Thyroid gland (tissue), 4 donors: ENCODE measurements at regions not wholly inside any gene's neighbourhood (a gene's known extent, or its start where the extent isn't known, plus 50 kb on each side); places are given as distances from the start of the nearest gene placed in this dataset.
"Not testable (repeated sequence)": the region's sequence is repeated elsewhere in the genome, so short reads cannot be mapped to it uniquely, and the experiment has no call there.

ENCODE experiments used
- DNase-seq, 2 donors: peaks; one replicate each; pipeline ENCODE4 v3.0.0-alpha.2; 2019
- H3K27ac ChIP-seq, 3 donors: fragments of 200-600 bp; sonication (generic); 1 replicate in 2 of 3; 2 replicates in 1 of 3; pipeline ENCODE4 v1.5.1; 2016 to 2019; ENCODE audit warnings: mild to moderate bottlenecking in 1 of 3, moderate library complexity in 1 of 3
- H3K27me3 ChIP-seq: fragments of 200-600 bp; sonication (generic); one replicate; pipeline ENCODE4 v1.5.1; 2019
- H3K36me3 ChIP-seq, 2 donors: fragments of 200-600 bp; sonication (generic); one replicate each; pipeline ENCODE4 v1.5.1; 2016 to 2019
- H3K4me1 ChIP-seq, 2 donors: fragments of 200-600 bp; sonication (generic); one replicate each; pipeline ENCODE4 v1.5.1; 2017 to 2019
- H3K4me3 ChIP-seq, 3 donors: fragments of 200-600 bp; sonication (generic); replicated peaks in 1 of 3; 1 replicate in 2 of 3; 2 replicates in 1 of 3; pipeline ENCODE4 v1.5.1; 2016; ENCODE audit warnings: mild to moderate bottlenecking in 1 of 3
- H3K9me3 ChIP-seq: fragments of 200-600 bp; sonication (generic); one replicate; pipeline ENCODE4 v1.5.1; 2017
- POLR2A ChIP-seq, 2 donors: fragments of 450-650 bp; IDR thresholded peaks; one replicate each; pipeline ENCODE4 v1.6.1; 2017; ENCODE audit warnings: antibody characterized with exemption in 2 of 2, mild to moderate bottlenecking in 2 of 2, moderate library complexity in 1 of 2
- WGBS, 2 donors: methylation state at CpG; one replicate each; pipeline ENCODE4 v1.1.5; 2017; 5-methylcytosine and 5-hydroxymethylcytosine counted together
- intact Hi-C: fragments of 100-400 bp; cut with DNase I; formaldehyde crosslinking; loops from one replicate; pipeline ENCODE4 v1.15.1; 2023
- TF ChIP-seq, protein P1 (sequence below), 6 experiments: fragments of 200-600 bp in 3 of 6; fragments of 450-650 bp in 3 of 6; sonication (generic) in 3 of 6; IDR thresholded peaks; one replicate each; pipeline ENCODE4 v1.5.1; 2016 to 2019; ENCODE audit warnings: antibody characterized with exemption in 6 of 6, mild to moderate bottlenecking in 2 of 6, inconsistent platforms in 1 of 6, moderate library complexity in 1 of 6

DNA sequence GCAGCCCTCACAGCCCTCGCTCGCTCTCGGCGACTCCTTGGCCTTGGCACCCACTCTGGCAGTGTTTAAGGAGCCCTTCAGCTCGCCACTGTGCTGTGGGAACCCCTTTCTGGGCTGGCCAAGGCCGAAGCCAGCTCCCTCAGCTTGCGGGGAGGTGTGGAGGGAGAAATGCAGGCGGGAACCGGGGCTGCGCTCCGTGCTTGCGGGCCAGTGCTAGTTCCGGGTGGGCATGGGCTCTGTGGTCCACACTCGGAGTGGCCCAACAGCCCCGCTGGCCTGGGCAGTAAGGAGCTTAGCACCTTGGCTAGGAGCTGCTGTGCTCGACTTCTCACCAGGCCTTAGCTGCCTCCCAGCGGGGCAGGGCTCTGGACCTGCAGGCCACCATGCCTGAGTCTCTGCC, 192.6 kb downstream of the COX18 start:
- WGBS, 2 donors: 85 to 87% methylated on average over 13 of the region's 17 CpGs
- Histone ChIP-seq H3K27ac (no peak overlapping the region), H3K36me3 (no peaks in the 10 kb centered on the region), H3K9me3 (no peaks in the 10 kb centered on the region), H3K4me1 (no peaks in the 10 kb centered on the region), H3K27me3 (no peaks in the 10 kb centered on the region), H3K4me3 (no peak overlapping the region)
- DNase-seq: no peak
- intact Hi-C loops: no loop called here
- TF ChIP-seq POLR2A (IDR thresholded peaks at IDR 0.05): no peak
- TF ChIP-seq, protein P1, sequence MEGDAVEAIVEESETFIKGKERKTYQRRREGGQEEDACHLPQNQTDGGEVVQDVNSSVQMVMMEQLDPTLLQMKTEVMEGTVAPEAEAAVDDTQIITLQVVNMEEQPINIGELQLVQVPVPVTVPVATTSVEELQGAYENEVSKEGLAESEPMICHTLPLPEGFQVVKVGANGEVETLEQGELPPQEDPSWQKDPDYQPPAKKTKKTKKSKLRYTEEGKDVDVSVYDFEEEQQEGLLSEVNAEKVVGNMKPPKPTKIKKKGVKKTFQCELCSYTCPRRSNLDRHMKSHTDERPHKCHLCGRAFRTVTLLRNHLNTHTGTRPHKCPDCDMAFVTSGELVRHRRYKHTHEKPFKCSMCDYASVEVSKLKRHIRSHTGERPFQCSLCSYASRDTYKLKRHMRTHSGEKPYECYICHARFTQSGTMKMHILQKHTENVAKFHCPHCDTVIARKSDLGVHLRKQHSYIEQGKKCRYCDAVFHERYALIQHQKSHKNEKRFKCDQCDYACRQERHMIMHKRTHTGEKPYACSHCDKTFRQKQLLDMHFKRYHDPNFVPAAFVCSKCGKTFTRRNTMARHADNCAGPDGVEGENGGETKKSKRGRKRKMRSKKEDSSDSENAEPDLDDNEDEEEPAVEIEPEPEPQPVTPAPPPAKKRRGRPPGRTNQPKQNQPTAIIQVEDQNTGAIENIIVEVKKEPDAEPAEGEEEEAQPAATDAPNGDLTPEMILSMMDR (IDR thresholded peaks at IDR 0.05): no peak

DNA sequence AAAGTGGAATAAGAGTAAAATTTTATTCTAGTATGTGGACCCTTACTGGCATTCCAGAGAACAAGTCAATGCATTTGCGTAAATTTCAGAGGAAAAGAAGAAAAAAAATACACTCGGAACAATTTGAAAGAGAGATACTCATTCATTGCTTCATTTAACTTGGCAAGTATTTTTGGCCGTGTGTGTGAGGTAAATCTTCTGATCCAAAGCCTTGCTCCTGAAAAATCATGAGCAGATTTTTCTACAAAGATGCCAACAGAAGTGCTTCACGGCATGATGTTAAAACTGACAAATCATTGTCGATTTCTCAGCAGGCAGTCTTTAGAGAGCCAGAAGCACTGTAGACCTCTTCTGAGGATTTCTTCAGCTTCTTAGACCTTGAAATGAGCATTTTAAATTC, 194.0 kb downstream of the COX18 start:
- H3K27me3 ChIP-seq: no peaks in the 10 kb centered on the region
- 86 to 87% methylated on average over 5 of the region's 5 CpGs for WGBS, 2 donors
- TF ChIP-seq, protein P1 (IDR thresholded peaks at IDR 0.05): no peak
- TF ChIP-seq POLR2A (IDR thresholded peaks at IDR 0.05): no peak
- no peak overlapping the region for H3K27ac ChIP-seq
- H3K4me1 ChIP-seq: no peaks in the 10 kb centered on the region
- no peaks in the 10 kb centered on the region for H3K9me3 ChIP-seq
- no peaks in the 10 kb centered on the region for H3K36me3 ChIP-seq
- H3K4me3 ChIP-seq: no peak overlapping the region
- intact Hi-C loops: no loop called here
- no peak for DNase-seq

DNA sequence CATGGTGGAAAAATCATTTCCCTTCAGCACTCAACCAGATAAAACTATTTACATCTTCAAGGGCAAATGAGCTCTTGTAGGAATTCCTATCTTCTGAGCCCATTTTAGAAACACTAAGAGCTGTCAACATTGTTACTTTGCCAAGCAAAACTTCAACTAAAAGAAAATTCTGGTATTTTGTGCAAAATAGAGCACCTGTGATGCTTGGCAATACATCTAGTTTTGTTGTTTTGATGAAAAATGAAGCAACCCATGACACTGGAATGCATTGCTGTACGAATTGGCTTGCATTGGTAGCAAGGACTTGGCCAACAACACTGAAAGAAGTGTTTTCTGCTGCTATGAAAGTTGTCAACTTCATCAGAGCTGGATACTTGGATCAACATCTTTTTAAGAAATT, 194.4 kb downstream of the COX18 start:
- intact Hi-C loops: no loop called here
- H3K27me3 ChIP-seq: no peaks in the 10 kb centered on the region
- H3K9me3 ChIP-seq: no peaks in the 10 kb centered on the region
- 37 to 63% methylated on average over 1 of the region's 1 CpG for WGBS, 2 donors
- no peaks in the 10 kb centered on the region for H3K4me1 ChIP-seq
- H3K4me3 ChIP-seq: no peak overlapping the region
- DNase-seq: no peak
- no peak overlapping the region for H3K27ac ChIP-seq
- no peaks in the 10 kb centered on the region for H3K36me3 ChIP-seq
- no peak for TF ChIP-seq POLR2A (IDR thresholded peaks at IDR 0.05)
- TF ChIP-seq, protein P1 (IDR thresholded peaks at IDR 0.05): no peak

DNA sequence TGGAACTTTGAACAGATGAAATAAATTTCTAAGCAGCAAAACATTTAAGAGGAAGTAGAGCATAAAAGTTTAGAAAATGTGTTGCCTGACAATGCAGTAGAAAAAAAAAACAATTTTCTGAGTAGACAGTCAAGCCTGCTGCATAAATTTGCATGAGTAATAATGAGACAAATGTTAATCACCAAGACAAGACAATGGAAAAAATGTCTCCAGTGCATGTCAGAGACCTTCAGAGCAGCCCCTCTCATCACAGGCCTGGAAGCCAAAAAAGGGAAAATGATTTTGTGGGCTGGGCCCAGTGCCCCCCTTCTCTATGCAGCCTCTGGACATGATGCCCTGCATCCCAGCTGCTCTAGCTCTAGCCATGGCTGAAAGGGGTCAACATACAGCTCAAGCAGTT, 204.6 kb downstream of the COX18 start:
- TF ChIP-seq, protein P1 (IDR thresholded peaks at IDR 0.05): no peak
- no peak for TF ChIP-seq POLR2A (IDR thresholded peaks at IDR 0.05)
- no peaks in the 10 kb centered on the region for H3K4me1 ChIP-seq
- H3K36me3 ChIP-seq: no peaks in the 10 kb centered on the region
- H3K27ac ChIP-seq: no peak overlapping the region
- no peak overlapping the region for H3K4me3 ChIP-seq
- H3K9me3 ChIP-seq: no peaks in the 10 kb centered on the region
- intact Hi-C loops: no loop called here
- DNase-seq: no peak
- no peaks in the 10 kb centered on the region for H3K27me3 ChIP-seq

DNA sequence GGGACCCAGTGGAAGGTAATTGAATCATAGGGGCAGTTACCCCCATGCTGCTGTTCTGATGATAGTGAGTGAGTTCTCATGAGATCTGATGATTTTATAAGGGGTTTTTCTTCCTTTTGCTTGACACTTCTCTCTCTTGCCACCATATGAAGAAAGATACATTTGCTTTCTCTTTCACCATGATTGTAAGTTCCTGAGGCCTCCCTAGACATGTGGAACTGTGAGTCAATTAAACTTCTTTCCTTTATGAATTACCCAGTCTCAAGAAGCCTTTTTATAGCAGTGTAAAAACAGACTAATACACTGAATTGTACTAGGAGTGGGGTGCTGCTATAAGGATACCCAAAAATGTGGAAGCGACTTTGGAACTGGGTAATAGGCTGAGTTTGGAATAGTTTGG, 205.2 kb downstream of the COX18 start:
- H3K27me3 ChIP-seq, intact Hi-C loops, H3K9me3 ChIP-seq, H3K4me1 ChIP-seq, H3K27ac ChIP-seq, DNase-seq, H3K36me3 ChIP-seq, H3K4me3 ChIP-seq: not testable (repeated sequence)
- 93 to 95% methylated on average over 1 of the region's 1 CpG for WGBS, 2 donors

DNA sequence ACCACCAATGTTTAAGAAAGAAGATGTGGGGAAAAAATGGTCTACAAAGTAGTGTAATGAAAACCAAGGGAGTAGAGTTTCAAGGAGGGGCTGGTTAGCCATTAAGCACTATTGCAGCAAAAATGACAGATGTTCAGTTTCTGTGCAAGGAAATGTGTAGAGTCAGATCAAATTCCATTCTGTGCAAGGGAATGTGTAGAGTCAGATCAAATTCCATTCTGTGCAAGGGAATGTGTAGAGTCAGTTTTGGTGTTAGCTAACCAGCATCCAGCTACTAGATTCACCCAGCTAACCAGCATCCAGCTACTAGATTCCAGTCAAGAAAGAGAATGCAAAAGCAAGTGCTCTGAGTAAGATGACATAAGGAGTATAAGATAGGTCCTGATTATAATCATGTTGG, 208.8 kb downstream of the COX18 start:
- Histone ChIP-seq H3K27ac (no peak overlapping the region), H3K4me1 (no peaks in the 10 kb centered on the region), H3K36me3 (no peaks in the 10 kb centered on the region), H3K4me3 (no peak overlapping the region), H3K9me3 (no peaks in the 10 kb centered on the region), H3K27me3 (no peaks in the 10 kb centered on the region)
- DNase-seq: no peak
- TF ChIP-seq, protein P1 (IDR thresholded peaks at IDR 0.05): no peak
- TF ChIP-seq POLR2A (IDR thresholded peaks at IDR 0.05): no peak
- intact Hi-C loops: no loop called here
